Stimulated activated CD4-positive, alpha-beta T cell treated with anti-CD3 and anti-CD28 coated beads, Interleukin-2, amount 100 ng/mL, for 4 hours (primary cell): ENCODE measurements at regions not wholly inside any gene's neighbourhood (a gene's known extent, or its start where the extent isn't known, plus 50 kb on each side); places are given as distances from the start of the nearest gene placed in this dataset.

Experiments used
- DNase-seq: peaks from one replicate; pipeline ENCODE4 v3.0.0-alpha.2; 2020; ENCODE audit warnings: low read depth

- DNase-seq, result no peak
Observed at GRCh38 chr2:144333143-144333555, 186.8 kb downstream of the ZEB2 start.

GRCh38 chr2:144332356-144333142 is 187.4 kb downstream of the ZEB2 start:
- peak; percentile 81 for DNase-seq

GRCh38 chr2:144331674-144332355 is 188.1 kb downstream of the ZEB2 start:
- peak; percentile 6 for DNase-seq

- DNase-seq, result peak; percentile 23
Observed at GRCh38 chr2:144330951-144331673, 188.8 kb downstream of the ZEB2 start.

GRCh38 chr2:144329472-144329871 is 190.4 kb downstream of the ZEB2 start:
- DNase-seq, result no peak

- DNase-seq, result no peak
Observed at GRCh38 chr2:144328938-144329337, 191.0 kb downstream of the ZEB2 start.

GRCh38 chr2:144326825-144327224 is 193.1 kb downstream of the ZEB2 start:
- DNase-seq, result no peak

- DNase-seq, result no peak
Observed at GRCh38 chr2:144325086-144325485, 194.8 kb downstream of the ZEB2 start.

- DNase-seq, result no peak
Observed at GRCh38 chr2:144324446-144325045, 195.4 kb downstream of the ZEB2 start.

- no peak for DNase-seq
Observed at GRCh38 chr2:144323946-144324345, 196.0 kb downstream of the ZEB2 start.

GRCh38 chr2:144322379-144322778 is 197.5 kb downstream of the ZEB2 start:
- DNase-seq, result no peak

GRCh38 chr2:144320491-144320890 is 199.4 kb downstream of the ZEB2 start:
- DNase-seq, result peak; percentile 57

- no peak for DNase-seq
Observed at GRCh38 chr2:144317071-144317738, 202.7 kb downstream of the ZEB2 start.

- DNase-seq, result no peak
Observed at GRCh38 chr2:144310889-144311608, 208.9 kb downstream of the ZEB2 start.

- no peak for DNase-seq
Observed at GRCh38 chr2:144310484-144310883, 209.4 kb downstream of the ZEB2 start.

- no peak for DNase-seq
Observed at GRCh38 chr2:144307711-144308110, 212.2 kb downstream of the ZEB2 start.

GRCh38 chr2:144304202-144304601 is 215.7 kb downstream of the ZEB2 start:
- DNase-seq, result no peak

- no peak for DNase-seq
Observed at GRCh38 chr2:144300632-144301031, 219.3 kb downstream of the ZEB2 start.

- DNase-seq, result no peak
Observed at GRCh38 chr2:144290276-144290675, 229.6 kb downstream of the ZEB2 start.

GRCh38 chr2:144288438-144288837 is 231.5 kb downstream of the ZEB2 start:
- DNase-seq, result no peak

GRCh38 chr2:144285324-144285723 is 234.6 kb downstream of the ZEB2 start:
- DNase-seq, result no peak
